DMS53 (cell line): ENCODE measurements at regions not wholly inside any gene's neighbourhood (a gene's known extent, or its start where the extent isn't known, plus 50 kb on each side); places are given as distances from the start of the nearest gene placed in this dataset.

ENCODE experiments used
- DNase-seq: peaks from one replicate; lab custom pipeline; 2025; lab: John Stamatoyannopoulos, UW

DNA sequence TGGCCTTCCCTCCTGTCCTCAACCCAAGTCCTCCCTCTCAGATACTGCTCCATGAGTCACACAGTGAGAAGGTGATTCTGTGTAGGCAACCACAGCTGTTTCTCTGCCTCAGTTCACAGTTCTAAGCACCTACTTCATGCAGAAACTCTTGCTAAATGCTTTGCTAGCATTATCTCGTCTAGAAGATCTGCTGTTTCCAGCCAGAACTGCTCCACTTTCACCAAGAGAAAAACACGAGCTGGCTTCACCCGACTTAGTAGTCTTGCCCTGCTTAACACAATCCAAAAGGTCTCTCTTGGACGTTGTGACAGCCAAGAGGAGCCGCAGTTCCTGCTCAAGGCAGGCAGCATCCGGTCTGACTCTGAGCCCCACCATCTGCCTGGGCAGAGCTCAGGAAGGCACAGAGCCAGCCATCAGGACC lies 272.1 kb downstream of the UACA start:
- DNase-seq, result no peak

DNA sequence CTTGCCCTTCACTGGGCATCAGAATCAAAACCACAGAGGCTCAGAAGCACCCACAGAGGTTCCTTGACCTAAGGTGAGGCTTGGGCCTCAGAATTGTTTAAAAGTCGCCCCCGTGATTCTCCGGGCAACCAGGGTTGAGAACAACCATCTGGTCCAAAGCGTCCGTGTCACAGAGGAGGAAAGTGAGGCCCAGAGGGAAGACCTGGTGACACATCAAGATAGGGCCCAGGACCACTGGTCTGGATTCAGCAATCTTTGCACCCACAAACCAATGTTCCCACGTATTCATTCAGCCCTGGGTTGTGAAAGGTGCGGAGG lies 272.6 kb downstream of the UACA start:
- DNase-seq, result no peak

DNA sequence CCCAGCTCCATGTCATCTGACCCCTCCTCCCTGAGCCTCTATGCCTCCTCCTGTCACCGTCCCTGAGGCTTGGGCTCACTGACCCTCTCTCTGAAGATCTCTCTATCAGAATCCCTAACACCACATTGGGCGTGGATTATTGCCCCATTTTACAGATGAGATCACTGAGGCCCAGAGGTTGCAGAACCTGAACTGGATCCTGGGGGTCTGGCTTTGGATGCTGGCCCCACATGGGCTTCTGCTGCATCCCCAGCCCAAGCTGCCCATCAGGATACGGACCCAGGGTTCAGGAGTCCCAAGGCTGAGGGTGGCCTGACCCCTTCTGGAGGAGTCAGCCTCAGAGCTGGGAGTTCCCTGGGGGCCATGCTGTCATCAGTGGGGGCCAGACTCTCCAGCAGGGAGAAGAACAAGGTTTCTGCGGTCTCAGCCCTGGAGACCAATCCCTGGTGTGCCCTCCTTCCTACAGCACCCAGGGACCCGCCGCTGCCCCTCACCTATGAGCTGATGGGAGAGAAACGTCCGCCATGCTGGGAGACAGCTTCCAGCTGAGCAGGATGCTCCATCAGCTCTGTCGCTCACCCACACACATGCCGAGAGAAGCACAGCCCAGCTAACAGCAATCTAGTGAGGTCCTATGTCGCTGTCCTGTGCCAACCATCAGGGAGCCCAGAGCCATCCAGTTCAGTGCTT lies 273.1 kb downstream of the UACA start:
- DNase-seq, result no peak

DNA sequence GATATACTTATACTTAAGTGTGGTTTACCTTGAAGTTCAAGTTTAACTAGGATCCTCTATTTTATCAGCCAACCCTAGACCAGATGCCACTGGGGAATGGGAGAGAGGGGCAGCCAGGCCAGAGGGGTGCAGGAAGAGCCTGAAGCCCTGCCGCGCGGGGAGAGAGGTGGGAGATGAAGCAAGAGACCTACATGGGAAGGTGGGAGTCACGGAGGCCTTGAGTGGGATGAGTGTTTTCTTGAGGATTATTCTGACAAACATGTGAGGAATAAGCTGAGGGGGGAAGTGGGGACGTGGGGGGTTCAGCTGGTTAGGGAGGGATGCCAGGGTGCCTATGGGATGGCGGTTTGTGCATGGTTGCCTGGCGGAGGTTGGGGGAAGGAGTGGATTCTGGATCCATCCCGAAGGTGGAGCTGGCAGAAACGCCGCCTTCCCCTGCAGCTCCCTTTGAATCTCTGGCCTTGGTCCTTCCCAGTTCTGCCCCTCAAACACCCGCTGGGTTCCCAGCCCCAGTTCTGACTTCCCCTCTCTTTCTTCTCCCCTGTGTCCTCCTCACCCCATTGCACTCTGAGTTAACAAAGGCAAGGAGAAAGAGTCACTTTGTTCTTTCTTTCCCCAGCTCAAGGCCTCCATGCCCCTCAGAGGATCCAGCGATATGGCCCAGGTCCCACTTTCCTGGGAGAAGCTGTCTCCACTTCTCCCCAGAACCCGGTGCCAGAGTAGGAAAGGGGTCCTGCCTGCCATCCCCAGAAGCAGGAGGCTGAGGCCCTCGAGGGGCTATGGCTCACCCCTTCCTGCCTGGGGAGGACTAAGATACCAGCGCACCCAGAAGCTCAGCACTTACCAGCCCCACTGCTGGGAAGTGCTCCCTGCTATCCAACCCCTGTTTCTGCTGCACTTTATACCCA lies 274.2 kb downstream of the UACA start:
- DNase-seq, result no peak

DNA sequence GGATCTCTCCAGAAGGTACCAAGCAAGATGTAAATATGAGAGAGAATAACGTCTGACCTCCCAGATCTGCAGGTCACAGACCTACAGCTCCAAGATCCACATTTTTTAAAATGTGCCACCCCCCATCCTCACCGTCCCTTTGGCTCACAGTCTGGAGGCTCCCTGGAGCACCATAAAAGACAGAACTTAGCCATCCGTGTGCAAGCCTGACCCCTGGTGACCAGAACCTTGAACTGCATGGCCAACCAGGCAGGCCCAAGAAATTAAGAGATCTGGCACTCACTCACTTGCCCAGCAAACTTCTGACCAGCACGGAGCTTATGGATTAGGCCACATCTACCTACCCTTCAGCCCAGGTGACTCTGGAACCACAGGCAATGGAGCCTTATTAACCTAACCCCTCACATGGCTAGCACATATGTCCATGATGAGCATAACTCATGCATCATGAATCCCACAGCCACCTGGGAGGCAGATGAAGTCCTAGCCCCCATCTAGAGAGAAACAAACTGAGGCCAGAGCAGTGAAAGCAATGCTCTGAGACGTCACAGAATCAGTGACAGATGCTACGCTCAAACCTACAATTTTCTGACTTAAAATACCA lies 275.3 kb downstream of the UACA start:
- peak; percentile 69 for DNase-seq

DNA sequence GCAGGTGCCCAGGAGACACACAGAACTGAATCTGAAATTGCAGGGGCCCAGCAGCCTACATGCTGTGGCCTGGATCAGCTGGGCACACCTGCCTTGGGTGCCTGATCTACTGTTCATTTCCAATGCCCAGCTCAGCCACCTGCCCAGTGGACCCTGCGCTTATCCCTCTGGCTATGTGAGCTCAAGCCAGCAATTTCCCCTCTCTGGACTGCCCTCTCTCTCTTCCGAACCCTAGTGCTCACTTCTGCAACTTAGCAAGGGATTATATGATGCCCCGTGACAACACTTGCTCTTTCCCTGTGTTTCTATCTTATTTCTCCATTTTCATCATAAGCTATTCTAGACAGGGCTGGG lies 276.0 kb downstream of the UACA start:
- DNase-seq, result no peak

DNA sequence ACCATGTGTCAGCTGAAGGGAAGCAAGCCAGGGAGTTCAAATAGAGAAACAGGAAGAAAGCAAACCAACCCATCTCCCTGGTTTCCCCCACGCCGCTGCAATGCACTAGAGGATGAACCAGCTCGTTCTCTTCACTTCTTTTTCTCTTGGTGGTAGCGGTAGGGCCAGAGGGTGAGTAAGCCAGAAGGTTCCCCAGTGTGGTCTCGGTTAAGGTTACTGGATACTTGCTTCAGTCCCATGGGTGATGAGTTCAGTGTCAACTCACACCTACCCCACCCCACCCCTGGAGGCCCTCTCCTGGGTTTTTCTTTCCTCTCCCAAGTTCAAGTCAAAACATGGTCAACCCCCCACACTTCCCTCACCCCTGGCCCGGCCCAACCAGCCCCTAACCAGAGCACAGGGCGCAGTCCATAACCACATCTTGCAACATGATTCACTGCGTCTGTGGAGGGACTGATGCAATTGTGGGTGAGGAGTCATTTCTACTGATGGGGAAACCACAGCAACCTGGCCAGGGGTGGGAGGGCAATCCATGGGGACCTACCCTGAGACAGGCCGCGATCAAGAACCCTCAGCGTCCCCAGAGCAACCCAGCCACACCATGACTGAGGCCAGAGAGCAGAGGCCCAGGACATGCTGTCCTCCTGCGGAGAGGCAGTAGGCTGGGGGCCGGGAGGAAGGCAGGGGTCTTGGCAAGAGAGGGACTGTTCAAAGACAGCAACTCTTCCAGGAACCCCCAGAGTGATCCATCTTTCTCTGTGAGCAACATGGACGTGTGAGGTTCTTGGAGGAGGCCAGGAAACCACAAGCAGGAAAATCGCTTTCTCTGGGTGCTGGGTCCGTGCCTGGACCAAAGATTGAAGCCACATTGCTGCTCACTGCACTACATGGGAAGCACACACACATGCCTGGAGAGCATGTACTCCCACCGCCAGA lies 276.6 kb downstream of the UACA start:
- no peak for DNase-seq

DNA sequence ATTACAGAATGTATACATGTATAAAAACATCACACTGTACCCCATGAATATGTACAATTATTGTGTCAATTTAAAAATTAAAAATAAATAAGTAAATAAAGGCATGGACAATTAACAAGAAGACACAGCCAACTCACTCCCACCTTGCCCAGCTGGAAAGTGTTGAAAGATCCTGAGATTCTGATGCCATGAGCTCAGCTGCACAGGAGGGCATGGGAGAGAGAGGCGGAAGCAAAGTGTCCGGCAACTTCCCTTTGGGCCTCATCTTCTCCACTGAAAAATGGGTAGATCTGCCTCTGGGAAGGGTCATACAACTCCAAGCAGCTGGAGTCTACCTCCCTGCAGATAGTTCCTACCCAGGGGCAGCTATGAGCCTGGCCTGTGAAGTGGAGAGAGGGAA lies 277.3 kb downstream of the UACA start:
- DNase-seq, result no peak

DNA sequence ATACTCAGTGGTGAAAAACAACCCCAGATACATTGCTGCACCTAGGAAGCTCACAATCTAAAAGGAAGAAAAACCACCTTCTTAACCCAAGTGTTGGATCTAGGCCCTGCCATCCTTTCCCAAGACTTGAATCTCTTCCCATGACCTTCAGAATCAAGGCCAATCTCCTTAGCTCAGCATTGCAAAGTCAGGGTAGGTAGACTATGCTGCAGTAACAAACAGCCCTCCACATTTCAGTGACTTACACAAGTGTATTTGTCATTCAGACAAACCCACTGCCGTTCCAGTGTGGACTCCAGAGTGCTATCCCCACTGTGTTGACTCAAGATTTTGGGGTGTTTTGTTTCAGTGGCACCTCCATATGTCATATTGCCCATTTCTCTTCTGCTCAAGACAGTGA lies 278.4 kb downstream of the UACA start:
- DNase-seq, result no peak

DNA sequence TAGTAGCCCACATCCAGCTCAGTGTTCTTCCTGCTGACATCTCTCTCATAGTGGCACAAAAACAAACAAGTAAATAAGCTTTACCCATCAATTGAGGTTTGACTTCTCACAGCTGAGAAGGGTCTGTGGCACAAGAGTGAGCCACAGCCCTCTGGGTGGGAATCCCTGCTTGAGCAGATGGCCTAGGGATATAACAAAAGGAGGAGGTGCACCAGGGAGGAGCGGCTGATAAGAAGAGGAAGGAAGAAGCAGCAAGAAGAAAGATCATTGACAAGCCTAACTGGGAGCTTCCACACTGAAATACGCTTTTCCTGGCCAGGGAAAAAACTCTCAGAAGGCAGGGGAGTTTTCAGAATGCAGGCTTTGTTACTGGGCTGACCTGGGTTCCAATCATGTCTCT lies 279.8 kb downstream of the UACA start:
- DNase-seq, result no peak

DNA sequence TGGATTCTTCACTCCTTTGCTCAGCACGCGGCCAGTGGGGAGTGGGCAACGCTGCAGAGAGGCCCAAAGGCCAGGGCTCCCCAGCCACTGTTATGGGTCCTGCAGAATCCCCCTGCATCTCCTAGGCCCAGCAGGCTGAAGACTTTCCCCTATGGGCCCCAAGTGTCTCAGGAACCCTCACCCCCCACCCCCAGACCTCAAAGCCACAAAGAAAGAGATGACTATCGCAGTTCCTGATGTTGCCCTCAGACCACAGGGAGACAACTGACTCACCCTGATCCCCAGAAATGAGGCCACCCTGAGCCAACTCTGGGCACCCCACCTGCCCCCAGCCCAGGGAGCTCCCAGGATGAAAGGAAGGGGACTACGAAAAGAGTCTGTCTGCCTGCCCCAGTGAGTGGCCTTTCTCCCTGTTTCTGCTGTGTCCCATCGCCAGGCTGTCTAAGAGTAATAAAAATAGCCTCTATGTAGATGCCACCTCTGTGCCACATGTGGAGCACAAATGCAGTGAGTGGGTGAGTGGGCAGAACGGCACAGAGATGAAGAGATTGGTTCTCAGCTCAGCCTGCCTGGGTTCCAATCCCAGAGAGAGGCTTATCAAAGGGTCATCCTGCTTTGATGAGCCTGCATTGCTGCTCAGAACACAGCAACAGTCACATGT lies 283.0 kb downstream of the UACA start:
- no peak for DNase-seq

DNA sequence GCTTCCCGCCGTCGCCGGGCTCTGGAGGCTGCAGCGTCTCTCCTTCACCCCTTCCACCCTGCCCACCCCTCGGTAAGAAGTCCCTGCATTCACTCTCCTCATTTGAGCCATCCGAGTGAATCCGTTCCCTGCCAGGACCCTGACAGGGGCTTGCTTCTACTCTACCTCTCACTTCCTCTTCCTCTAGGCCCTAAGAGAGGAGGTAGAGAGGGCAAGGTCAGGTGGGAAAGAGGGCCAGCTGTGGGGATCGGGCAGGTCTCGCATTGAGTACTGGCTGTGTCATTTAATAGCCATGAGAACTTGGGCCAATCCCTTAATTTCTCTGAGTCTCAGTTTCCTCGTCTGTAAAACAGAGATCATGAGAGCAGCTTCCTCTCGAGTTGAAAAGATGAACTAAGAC lies 283.6 kb downstream of the UACA start:
- no peak for DNase-seq

DNA sequence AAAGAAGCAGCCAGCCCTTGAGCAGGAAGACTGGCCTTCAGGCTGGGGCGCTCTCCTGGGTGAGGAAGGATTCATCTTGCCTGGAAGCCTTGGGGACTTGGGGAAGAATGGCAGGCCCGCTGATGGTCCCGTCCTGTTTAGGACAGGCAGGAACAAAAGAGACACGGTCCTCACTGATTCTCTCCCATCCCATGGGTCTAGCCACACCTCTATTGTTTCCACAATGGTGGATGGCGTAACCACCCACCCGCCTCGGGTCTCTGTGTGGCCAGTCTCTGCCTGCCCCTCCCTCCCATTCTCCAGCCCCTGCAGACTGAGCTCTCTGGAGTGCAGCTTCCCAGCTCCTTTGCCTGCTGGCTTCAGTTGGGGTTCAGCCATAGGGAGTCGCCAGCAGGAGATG lies 284.3 kb downstream of the UACA start:
- DNase-seq, result no peak

DNA sequence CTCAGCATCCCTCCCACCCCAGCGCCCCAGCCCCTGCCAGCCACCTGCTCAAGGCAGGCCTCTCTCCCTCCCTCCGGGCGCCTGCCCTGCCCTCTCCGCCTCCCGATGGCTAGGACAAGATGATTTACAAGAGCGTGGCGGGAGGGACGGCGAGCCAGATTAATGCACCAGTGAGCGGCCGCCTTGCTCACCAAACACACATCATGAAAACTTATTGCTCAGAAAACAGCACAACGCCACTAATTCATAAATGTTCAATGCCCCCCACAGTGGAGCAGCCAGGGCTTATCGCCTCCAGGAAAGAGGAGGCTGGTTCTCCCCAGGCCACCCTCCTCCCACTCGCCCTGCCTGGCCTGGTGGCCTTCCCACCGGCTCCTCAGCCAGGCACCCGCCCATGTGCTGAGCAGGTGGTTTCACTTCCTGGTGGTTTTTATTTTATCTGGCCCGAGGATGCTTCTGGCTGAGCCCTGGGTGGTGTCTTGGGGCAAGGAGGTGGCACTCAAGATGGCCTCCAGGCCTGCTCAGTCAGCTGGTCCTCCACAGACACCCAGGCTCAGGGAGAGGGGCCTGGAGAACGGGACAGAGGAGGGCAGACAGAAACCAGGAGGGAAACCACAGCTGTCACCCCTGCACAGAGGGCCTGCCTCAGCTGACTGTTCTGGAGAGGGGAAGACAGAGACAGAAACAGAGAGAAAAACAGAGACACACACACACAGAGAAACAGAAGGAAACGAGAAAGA lies 284.9 kb downstream of the UACA start:
- DNase-seq, result no peak

DNA sequence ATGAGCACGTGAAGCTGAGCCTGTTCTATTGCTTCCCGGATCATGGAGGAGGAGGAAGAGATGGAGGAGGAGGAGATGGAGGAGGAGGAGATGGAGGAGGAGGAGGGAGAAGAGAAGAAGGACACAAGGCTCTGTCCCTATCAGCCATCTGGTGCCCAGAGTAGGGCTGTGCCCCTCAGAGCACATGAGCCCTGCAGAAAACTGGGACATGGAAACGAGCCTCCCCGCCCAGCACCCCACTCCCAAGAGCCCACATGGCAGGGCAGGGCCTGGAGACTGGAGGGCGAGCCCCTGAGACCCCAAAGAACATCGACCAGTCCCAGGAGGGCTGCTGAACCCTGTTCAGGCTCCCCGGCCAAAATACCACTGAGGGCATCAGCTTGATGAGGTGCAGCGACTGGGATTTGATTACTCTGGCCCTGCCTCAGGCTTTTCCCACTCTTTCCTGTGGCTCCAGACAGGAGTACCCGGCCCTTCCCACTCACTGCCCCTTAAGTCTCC lies 285.6 kb downstream of the UACA start:
- DNase-seq, result no peak

DNA sequence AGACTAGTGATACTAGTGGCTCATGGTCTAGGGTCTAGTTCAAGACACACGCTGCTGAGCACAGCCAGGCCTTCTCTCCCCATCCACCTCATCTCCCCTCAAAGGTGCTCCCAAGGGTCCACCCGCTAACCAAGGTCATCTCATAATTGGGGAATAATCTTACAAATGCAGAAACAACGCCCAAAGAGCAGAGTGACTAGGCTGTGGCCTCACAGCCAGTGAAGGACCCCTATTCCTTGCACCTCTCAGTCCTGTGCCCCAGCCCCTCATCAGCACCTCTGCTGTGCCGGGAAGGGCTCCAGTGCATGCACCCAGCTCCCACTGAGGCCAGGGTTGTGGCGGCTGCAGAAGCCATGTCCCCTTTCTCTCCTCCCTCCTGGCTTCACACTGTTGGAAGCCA lies 286.9 kb downstream of the UACA start:
- DNase-seq, result no peak

DNA sequence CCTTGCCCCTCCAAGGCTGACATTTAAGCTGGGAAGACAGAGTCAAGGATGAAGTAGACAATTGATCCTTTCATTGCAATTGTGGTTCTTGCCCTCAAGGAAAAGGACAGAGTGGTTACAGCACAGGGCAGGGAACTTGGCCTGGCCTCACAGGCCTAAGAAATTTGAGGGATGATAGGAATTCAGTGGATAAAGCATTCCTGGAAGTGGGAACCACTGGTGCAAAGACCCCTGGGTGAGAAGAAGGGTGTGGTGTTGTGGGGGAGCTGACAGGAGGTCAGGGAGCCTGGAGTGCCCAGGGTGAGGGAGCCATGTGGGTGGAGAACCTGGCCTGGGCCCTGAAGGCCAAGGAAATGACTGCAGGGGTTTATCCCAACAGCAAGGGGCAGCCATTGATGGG lies 287.4 kb downstream of the UACA start:
- no peak for DNase-seq

DNA sequence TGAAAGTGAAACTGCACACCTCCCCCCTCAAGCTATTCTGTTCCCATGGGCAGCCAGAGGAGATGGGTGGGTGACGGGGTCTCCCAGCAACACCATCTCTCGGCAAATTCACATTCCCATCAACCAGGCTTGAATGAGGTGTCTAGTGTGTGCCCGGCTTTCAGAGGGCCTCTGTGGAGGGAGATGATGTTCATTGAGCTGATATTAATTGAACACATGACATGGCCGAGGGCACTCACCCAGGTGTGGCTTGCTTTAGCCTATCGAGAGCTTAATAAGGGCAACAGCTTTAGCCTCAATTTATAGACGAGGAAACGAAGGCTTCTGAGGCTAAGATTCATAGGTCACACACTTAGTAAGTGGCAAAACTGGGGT lies 288.0 kb downstream of the UACA start:
- DNase-seq, result no peak

DNA sequence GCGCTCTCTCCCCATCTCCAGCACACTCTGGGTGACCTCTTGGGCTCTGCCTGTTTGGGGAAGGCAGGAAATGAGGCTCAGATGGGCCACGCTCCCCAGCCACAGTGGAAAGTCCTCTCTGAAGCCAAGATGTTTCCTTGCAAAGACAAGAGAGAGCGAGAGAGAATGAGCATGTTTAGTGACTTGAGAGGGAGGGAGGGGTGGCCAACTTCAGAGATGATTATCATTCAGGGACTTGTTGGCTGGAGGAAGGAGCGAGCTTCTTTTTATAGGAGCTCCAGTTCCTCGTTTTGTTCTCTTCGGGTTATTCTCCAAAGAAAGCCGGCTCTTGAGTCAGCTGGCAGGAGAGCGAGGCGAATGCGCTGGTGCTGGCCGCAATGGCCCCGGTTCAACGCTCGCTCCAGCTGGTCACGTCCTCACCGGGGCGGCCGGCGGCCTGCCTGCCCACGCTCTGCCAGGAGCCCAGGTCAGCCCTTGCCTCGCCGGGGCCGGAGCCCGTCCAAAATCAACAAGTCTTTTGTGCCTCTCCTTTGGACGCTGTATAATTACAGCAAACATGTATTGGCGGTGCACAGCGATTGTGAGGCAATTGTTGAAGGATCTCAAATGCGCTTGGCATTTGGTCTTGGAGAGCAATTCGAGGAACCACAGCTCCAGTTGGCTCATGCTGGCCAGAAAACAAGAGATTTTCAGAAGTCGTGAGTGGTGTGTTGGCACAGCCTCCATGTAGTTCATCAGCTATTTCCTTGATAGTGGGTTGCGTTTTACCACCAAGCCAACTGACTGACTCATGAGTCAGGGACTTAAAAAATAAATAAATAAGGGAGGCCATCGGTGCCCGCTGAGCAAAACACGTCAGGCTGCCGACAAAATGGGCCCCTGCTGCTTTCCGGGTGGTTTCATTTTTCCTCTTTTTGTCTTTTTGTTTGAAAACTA lies 288.6 kb downstream of the UACA start:
- peak; percentile 32 for DNase-seq
